ENCODE measurements at regions not wholly inside any gene's neighbourhood (a gene's known extent, or its start where the extent isn't known, plus 50 kb on each side); places are given as distances from the start of the nearest gene placed in this dataset.

DNA sequence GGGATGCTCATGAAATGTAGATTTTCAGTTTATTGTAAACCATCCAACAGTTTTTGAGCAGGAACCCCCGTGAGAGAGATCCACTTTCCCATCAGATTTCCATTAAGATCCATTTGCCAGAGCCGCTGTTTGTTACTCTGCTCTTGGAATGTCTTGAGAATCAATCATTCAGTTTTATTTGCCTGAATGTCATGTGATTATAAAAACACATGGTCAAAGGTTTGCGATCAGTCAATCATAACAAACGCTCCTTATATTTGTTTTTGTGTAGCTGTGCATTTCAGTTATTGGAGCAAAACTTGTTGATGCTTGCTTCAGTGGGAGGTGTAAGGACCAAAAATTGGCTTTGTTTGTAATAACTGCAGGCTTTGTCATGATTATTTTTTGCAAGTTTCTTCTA, 155.8 kb upstream of the RHOBTB1 start:
- no peak for TF ChIP-seq EZH2 (IDR thresholded peaks at IDR 0.05; ENCODE audit: borderline replicate concordance, insufficient read depth, low read depth, low read length, poor library complexity, severe bottlenecking)
- TF ChIP-seq CTCF (IDR thresholded peaks at IDR 0.05), result no peak

Data from B cell (primary cell).